Liver (tissue), 8 donors: ENCODE measurements at regions not wholly inside any gene's neighbourhood (a gene's known extent, or its start where the extent isn't known, plus 50 kb on each side); places are given as distances from the start of the nearest gene placed in this dataset.
"Not testable (repeated sequence)": the region's sequence is repeated elsewhere in the genome, so short reads cannot be mapped to it uniquely, and the experiment has no call there.

Source experiments
- DNase-seq: peaks from one replicate; pipeline ENCODE4 v3.0.0-alpha.2; 2017; ENCODE audit warnings: low spot score
- H3K27ac ChIP-seq, 2 donors: one replicate each; pipeline ENCODE4 v1.7.0; 2013; ENCODE audit warnings: inconsistent platforms in 2 of 2, low read length in 2 of 2, control low read depth in 1 of 2, low read depth in 1 of 2, mild to moderate bottlenecking in 1 of 2
- H3K27me3 ChIP-seq, 4 donors: one replicate each; pipeline versions ENCODE4 v1.6.1 to v1.7.0; 2013; ENCODE audit warnings: low read length in 3 of 4, inconsistent platforms in 1 of 4, mild to moderate bottlenecking in 1 of 4, moderate library complexity in 1 of 4; ENCODE audit not compliant: control insufficient read depth in 4 of 4, insufficient read depth in 4 of 4
- H3K36me3 ChIP-seq, 4 donors: one replicate each; pipeline versions ENCODE4 v1.6.1 to v1.7.0; 2013; ENCODE audit warnings: low read length in 3 of 4, mild to moderate bottlenecking in 3 of 4, low read depth in 1 of 4, moderate library complexity in 1 of 4; ENCODE audit not compliant: control insufficient read depth in 4 of 4, insufficient read depth in 3 of 4
- H3K4me1 ChIP-seq, 4 donors: one replicate each; pipeline versions ENCODE4 v1.6.1 to v1.7.0; 2013; ENCODE audit warnings: low read length in 3 of 4, mild to moderate bottlenecking in 3 of 4, moderate library complexity in 1 of 4; ENCODE audit not compliant: control insufficient read depth in 4 of 4, insufficient read depth in 4 of 4
- H3K4me3 ChIP-seq, 3 donors: one replicate each; pipeline versions ENCODE4 v1.6.1 to v1.7.0; 2013; ENCODE audit warnings: low read length in 3 of 3, control low read depth in 1 of 3, low read depth in 1 of 3, mild to moderate bottlenecking in 1 of 3
- H3K9ac ChIP-seq, 2 donors: one replicate each; pipeline ENCODE4 v1.7.0; 2013; ENCODE audit warnings: low read length in 2 of 2, mild to moderate bottlenecking in 2 of 2, moderate library complexity in 2 of 2, control low read depth in 1 of 2, low read depth in 1 of 2
- H3K9me3 ChIP-seq, 4 donors: one replicate each; pipeline versions ENCODE4 v1.6.1 to v1.7.0; 2013; ENCODE audit warnings: low read length in 3 of 4; ENCODE audit not compliant: control insufficient read depth in 4 of 4
- ATF3 ChIP-seq: IDR thresholded peaks from 2 replicates; pipeline ENCODE4 v1.6.1; 2016; ENCODE audit warnings: antibody characterized with exemption
- CTCF ChIP-seq: fragments of 150-350 bp; IDR thresholded peaks from 2 replicates; pipeline ENCODE4 v1.5.1; 2017; ENCODE audit warnings: improper control_type of control experiment, low read depth, low read length; ENCODE audit not compliant: missing input control
- EGR1 ChIP-seq, 2 donors: IDR thresholded peaks; 2 replicates each; pipeline ENCODE4 v1.6.1; 2016 to 2018; ENCODE audit warnings: antibody characterized with exemption in 2 of 2, low read depth in 2 of 2
- FOXA1 ChIP-seq: IDR thresholded peaks from 2 replicates; pipeline ENCODE4 v1.6.1; 2016; ENCODE audit warnings: antibody characterized with exemption
- FOXA2 ChIP-seq: IDR thresholded peaks from 2 replicates; pipeline ENCODE4 v1.6.1; 2016; ENCODE audit warnings: antibody characterized with exemption
- GABPA ChIP-seq, 2 donors: IDR thresholded peaks in 1 of 2; conservative IDR thresholded peaks in 1 of 2; 2 replicates each; pipeline ENCODE4 v1.6.1; 2016; ENCODE audit warnings: antibody characterized with exemption in 2 of 2, mild to moderate bottlenecking in 1 of 2, moderate library complexity in 1 of 2
- HNF4A ChIP-seq, 2 donors: conservative IDR thresholded peaks; 2 replicates each; pipeline ENCODE4 v1.6.1; 2016; ENCODE audit warnings: antibody characterized with exemption in 2 of 2, mild to moderate bottlenecking in 2 of 2
- HNF4G ChIP-seq: IDR thresholded peaks from 2 replicates; pipeline ENCODE4 v1.6.1; 2016; ENCODE audit warnings: antibody characterized with exemption
- JUND ChIP-seq, 2 donors: IDR thresholded peaks; 2 replicates each; pipeline ENCODE4 v1.6.1; 2016; ENCODE audit warnings: antibody characterized with exemption in 2 of 2
- MAX ChIP-seq: IDR thresholded peaks from 2 replicates; pipeline ENCODE4 v1.6.1; 2016; ENCODE audit warnings: antibody characterized with exemption
- NR2F2 ChIP-seq: IDR thresholded peaks from 2 replicates; pipeline ENCODE4 v1.6.1; 2016; ENCODE audit warnings: antibody characterized with exemption
- RAD21 ChIP-seq, 2 donors: IDR thresholded peaks; 2 replicates each; pipeline ENCODE4 v1.6.1; 2016; ENCODE audit warnings: antibody characterized with exemption in 2 of 2, mild to moderate bottlenecking in 2 of 2
- REST ChIP-seq: IDR thresholded peaks from 2 replicates; pipeline ENCODE4 v1.6.1; 2016; ENCODE audit warnings: antibody characterized with exemption, mild to moderate bottlenecking
- RXRA ChIP-seq, 2 donors: IDR thresholded peaks; 2 replicates each; pipeline ENCODE4 v1.6.1; 2017 to 2018; ENCODE audit warnings: antibody characterized with exemption in 2 of 2, mild to moderate bottlenecking in 1 of 2
- SP1 ChIP-seq: IDR thresholded peaks from 2 replicates; pipeline ENCODE4 v1.6.1; 2018; ENCODE audit warnings: antibody characterized with exemption, mild to moderate bottlenecking
- TAF1 ChIP-seq: conservative IDR thresholded peaks from 2 replicates; pipeline ENCODE4 v1.6.1; 2016; ENCODE audit warnings: antibody characterized with exemption, mild to moderate bottlenecking
- YY1 ChIP-seq: IDR thresholded peaks from 2 replicates; pipeline ENCODE4 v1.6.1; 2016; ENCODE audit warnings: antibody characterized with exemption, mild to moderate bottlenecking
- ZBTB33 ChIP-seq: IDR thresholded peaks from 2 replicates; pipeline ENCODE4 v1.6.1; 2016; ENCODE audit warnings: antibody characterized with exemption
- WGBS: extraction: QIAGEN DNeasy Blood & Tissue Kit; methylation state at CpG from one replicate; pipeline ENCODE4 v1.1.7; 2013; 5-methylcytosine and 5-hydroxymethylcytosine counted together
- donor health status: healthy.
- donor health status: healthy.
- donor health status: healthy.
- donor health status: healthy.
- donor health status: healthy.

GRCh38 chr3:35263477-35263876 is 375.8 kb upstream of the ARPP21 start:
- Histone ChIP-seq H3K27ac (no peak overlapping the region), H3K4me3 (no peak overlapping the region), H3K36me3 (no peaks in the 10 kb centered on the region), H3K27me3 (no peaks in the 10 kb centered on the region), H3K9me3 (no peaks in the 10 kb centered on the region), H3K4me1 (no peaks in the 10 kb centered on the region), H3K9ac (no peak overlapping the region)
- no peak for DNase-seq
- TF ChIP-seq YY1 = no peak
- 75% methylated on average over 1 of the region's 1 CpG for WGBS

- H3K9me3 ChIP-seq, DNase-seq, H3K4me1 ChIP-seq, H3K9ac ChIP-seq, H3K4me3 ChIP-seq, H3K27ac ChIP-seq, H3K36me3 ChIP-seq, H3K27me3 ChIP-seq: not testable (repeated sequence)
- 93% methylated on average over 12 of the region's 12 CpGs for WGBS
Measured at GRCh38 chr3:35266065-35266464, 373.3 kb upstream of the ARPP21 start.

- Histone ChIP-seq H3K9me3 (peaks cover 0 to 2% (median under 1%) of the 10 kb centered on the region in 4 donors), H3K9ac (no peak overlapping the region), H3K4me3 (no peak overlapping the region), H3K27me3 (no peaks in the 10 kb centered on the region), H3K36me3 (no peaks in the 10 kb centered on the region), H3K4me1 (no peaks in the 10 kb centered on the region), H3K27ac (no peak overlapping the region)
- no peak for DNase-seq
- WGBS = 97% methylated on average over 2 of the region's 2 CpGs
- TF ChIP-seq MAX (no peak), JUND (IDR thresholded peaks at IDR 0.05) (no peak)
Measured at GRCh38 chr3:35275768-35276167, 363.6 kb upstream of the ARPP21 start.

GRCh38 chr3:35276568-35276967 is 362.8 kb upstream of the ARPP21 start:
- H3K4me3 ChIP-seq = no peak overlapping the region
- WGBS = 67% methylated on average over 1 of the region's 1 CpG
- no peaks in the 10 kb centered on the region for H3K27me3 ChIP-seq
- DNase-seq = no peak
- no peak overlapping the region for H3K9ac ChIP-seq
- peaks cover 0 to 2% (median under 1%) of the 10 kb centered on the region in 4 donors for H3K9me3 ChIP-seq
- no peaks in the 10 kb centered on the region for H3K4me1 ChIP-seq
- TF ChIP-seq NR2F2 = no peak
- no peak for TF ChIP-seq GABPA (IDR thresholded peaks at IDR 0.05 in 1 of 2, conservative IDR thresholded peaks at IDR 0.05 in 1 of 2)
- TF ChIP-seq RXRA (IDR thresholded peaks at IDR 0.05) = no peak
- TF ChIP-seq YY1 = no peak
- TF ChIP-seq CTCF = no peak
- TF ChIP-seq ZBTB33 = no peak
- no peak for TF ChIP-seq EGR1 (IDR thresholded peaks at IDR 0.05; ENCODE audit: low read depth in 2 of 2)
- no peak for TF ChIP-seq SP1
- no peak for TF ChIP-seq HNF4A (conservative IDR thresholded peaks at IDR 0.05)
- no peak for TF ChIP-seq REST
- TF ChIP-seq FOXA2 = no peak
- no peak for TF ChIP-seq JUND (IDR thresholded peaks at IDR 0.05)
- no peak for TF ChIP-seq MAX
- TF ChIP-seq FOXA1 = no peak
- TF ChIP-seq ATF3 = no peak
- no peak for TF ChIP-seq HNF4G
- no peak for TF ChIP-seq TAF1
- no peak for TF ChIP-seq RAD21 (IDR thresholded peaks at IDR 0.05)
- H3K36me3 ChIP-seq = no peaks in the 10 kb centered on the region
- no peak overlapping the region for H3K27ac ChIP-seq
